ENCODE measurements at regions not wholly inside any gene's neighbourhood (a gene's known extent, or its start where the extent isn't known, plus 50 kb on each side); places are given as distances from the start of the nearest gene placed in this dataset.
"Not testable (repeated sequence)": the region's sequence is repeated elsewhere in the genome, so short reads cannot be mapped to it uniquely, and the experiment has no call there.

DNA sequence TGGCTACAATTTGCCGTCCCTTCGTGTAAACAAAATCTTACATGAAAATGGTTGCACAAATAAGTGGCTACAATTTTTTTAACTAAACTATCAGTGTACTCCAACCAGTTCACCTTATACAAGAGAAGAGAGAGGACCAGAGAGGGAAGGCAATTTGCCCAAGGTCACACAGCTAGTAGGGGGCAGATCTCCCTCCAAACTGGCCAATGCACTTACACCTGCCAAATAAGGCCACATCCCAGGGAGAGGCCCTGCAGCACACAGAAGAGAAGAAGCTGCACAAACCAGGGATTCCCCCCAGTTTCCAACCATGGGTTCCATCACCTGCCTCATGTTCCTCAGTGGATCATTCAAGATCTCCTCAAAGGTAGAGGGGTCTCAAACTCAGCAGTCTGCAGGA is 349.9 kb downstream of the SOX9 start:
- 94 to 97% methylated on average over 2 of the region's 2 CpGs for whole genome bisulfite sequencing, 2 donors
- Histone ChIP-seq H3K4me3 (no peak overlapping the region), H3K9me3 (no peaks in the 10 kb centered on the region), H3K27me3 (no peaks in the 10 kb centered on the region), H3K4me1 (peaks cover 4% of the 10 kb centered on the region), H3K36me3 (ENCODE audit: low read depth, missing control alignments) (no peaks in the 10 kb centered on the region), H3K27ac (no peak overlapping the region)
- intact Hi-C loops (cut with DNase I; ENCODE audit: low total_unique reads), result no loop called here
- no peak for DNase-seq
- TF ChIP-seq POLR2A (IDR thresholded peaks at IDR 0.05), result no peak
- no peak for TF ChIP-seq CTCF (IDR thresholded peaks at IDR 0.05)

GRCh38 chr17:72471296-72471695 is 350.5 kb downstream of the SOX9 start:
- H3K36me3 ChIP-seq (ENCODE audit: low read depth, missing control alignments), result no peaks in the 10 kb centered on the region
- no peak overlapping the region for H3K4me3 ChIP-seq
- no peaks in the 10 kb centered on the region for H3K9me3 ChIP-seq
- 83 to 94% methylated on average over 3 of the region's 3 CpGs for WGBS, 2 donors
- DNase-seq, result no peak
- no peaks in the 10 kb centered on the region for H3K27me3 ChIP-seq
- H3K27ac ChIP-seq, result no peak overlapping the region
- H3K4me1 ChIP-seq, result no peaks in the 10 kb centered on the region
- intact Hi-C loops (cut with DNase I; ENCODE audit: low total_unique reads), result no loop called here
- TF ChIP-seq POLR2A (IDR thresholded peaks at IDR 0.05), result no peak
- TF ChIP-seq CTCF (IDR thresholded peaks at IDR 0.05), result no peak

- no peak for TF ChIP-seq CTCF (IDR thresholded peaks at IDR 0.05)
- no peak for TF ChIP-seq POLR2A (IDR thresholded peaks at IDR 0.05)
- WGBS, 2 donors, result 80 to 82% methylated on average over 3 of the region's 3 CpGs
- no peaks in the 10 kb centered on the region for H3K27me3 ChIP-seq
- no peak for DNase-seq
- intact Hi-C loops (cut with DNase I; ENCODE audit: low total_unique reads), result no loop called here
- no peaks in the 10 kb centered on the region for H3K9me3 ChIP-seq
- H3K36me3 ChIP-seq (ENCODE audit: low read depth, missing control alignments), result no peaks in the 10 kb centered on the region
- no peaks in the 10 kb centered on the region for H3K4me1 ChIP-seq
- no peak overlapping the region for H3K27ac ChIP-seq
- no peak overlapping the region for H3K4me3 ChIP-seq
These were observed 351.3 kb downstream of the SOX9 start for GRCh38 chr17:72472106-72472505.

GRCh38 chr17:72472853-72473390 is 352.1 kb downstream of the SOX9 start:
- H3K9me3 ChIP-seq; DNase-seq; H3K4me1 ChIP-seq; H3K27me3 ChIP-seq; H3K27ac ChIP-seq; H3K36me3 ChIP-seq (ENCODE audit: low read depth, missing control alignments); intact Hi-C loops (cut with DNase I; ENCODE audit: low total_unique reads); H3K4me3 ChIP-seq: not testable (repeated sequence)
- peak in 1 of 3 experiments; percentile 26 for TF ChIP-seq CTCF (IDR thresholded peaks at IDR 0.05)
- 75 to 78% methylated on average over 4 of the region's 4 CpGs for WGBS, 2 donors

- no peak for DNase-seq
- Histone ChIP-seq H3K9me3 (no peaks in the 10 kb centered on the region), H3K27me3 (no peaks in the 10 kb centered on the region), H3K4me3 (no peak overlapping the region), H3K36me3 (ENCODE audit: low read depth, missing control alignments) (no peaks in the 10 kb centered on the region), H3K4me1 (no peaks in the 10 kb centered on the region), H3K27ac (no peak overlapping the region)
- 94 to 97% methylated on average over 2 of the region's 2 CpGs for WGBS, 2 donors
- intact Hi-C loops (cut with DNase I; ENCODE audit: low total_unique reads), result no loop called here
- TF ChIP-seq CTCF (IDR thresholded peaks at IDR 0.05), result no peak
- no peak for TF ChIP-seq POLR2A (IDR thresholded peaks at IDR 0.05)
These were observed 353.4 kb downstream of the SOX9 start for GRCh38 chr17:72474243-72474642.

Measured in testis (tissue), 2 donors.